Loucy (cell line): ENCODE measurements at regions not wholly inside any gene's neighbourhood (a gene's known extent, or its start where the extent isn't known, plus 50 kb on each side); places are given as distances from the start of the nearest gene placed in this dataset.

Experiments
- H2AFZ ChIP-seq: fragments of 200-600 bp; sonication (generic); 2 replicates; pipeline ENCODE4 v1.6.0; 2016; ENCODE audit warnings: antibody characterized with exemption, mild to moderate bottlenecking, low read length, moderate library complexity
- H3F3A ChIP-seq: fragments of 200-600 bp; 2 replicates; pipeline ENCODE4 v1.6.0; 2016; ENCODE audit warnings: antibody characterized with exemption, low read depth, mild to moderate bottlenecking
- H3K27me3 ChIP-seq: fragments of 200-600 bp; sonication (generic); 2 replicates; pipeline ENCODE4 v1.6.1; 2014; ENCODE audit warnings: low read length, mild to moderate bottlenecking; ENCODE audit not compliant: insufficient read depth, poor library complexity, severe bottlenecking
- H3K36me3 ChIP-seq: fragments of 200-600 bp; sonication (generic); 2 replicates; pipeline ENCODE4 v1.6.1; 2016; ENCODE audit warnings: low read length; ENCODE audit not compliant: insufficient read depth
- H3K4me1 ChIP-seq: fragments of 200-600 bp; sonication (generic); 2 replicates; pipeline ENCODE4 v1.5.1; 2014; ENCODE audit warnings: low read length, mild to moderate bottlenecking; ENCODE audit not compliant: insufficient read depth, poor library complexity, severe bottlenecking
- H3K4me2 ChIP-seq: fragments of 200-600 bp; sonication (generic); 2 replicates; pipeline ENCODE4 v1.6.0; 2014; ENCODE audit warnings: antibody characterized with exemption, low read length, low read depth, mild to moderate bottlenecking; ENCODE audit not compliant: poor library complexity, severe bottlenecking
- H3K4me3 ChIP-seq: fragments of 200-600 bp; sonication (generic); 2 replicates; pipeline ENCODE4 v1.5.1; 2014; ENCODE audit warnings: low read length, mild to moderate bottlenecking, mixed read lengths; ENCODE audit not compliant: poor library complexity, severe bottlenecking
- H3K79me2 ChIP-seq: fragments of 200-600 bp; sonication (generic); 2 replicates; pipeline ENCODE4 v1.6.1; 2014; ENCODE audit warnings: low read length; ENCODE audit not compliant: insufficient read depth
- H3K9ac ChIP-seq: fragments of 200-600 bp; sonication (generic); 2 replicates; pipeline ENCODE4 v1.6.0; 2014; ENCODE audit warnings: mild to moderate bottlenecking, low read depth, low read length, moderate library complexity; ENCODE audit not compliant: poor library complexity, severe bottlenecking
- H3K9me2 ChIP-seq: fragments of 200-600 bp; sonication (generic); replicated peaks from 2 replicates; pipeline ENCODE4 v1.6.1; 2016; ENCODE audit warnings: low read depth, low read length, mixed read lengths
- H3K9me3 ChIP-seq: fragments of 200-600 bp; sonication (generic); 2 replicates; pipeline ENCODE4 v1.6.1; 2014; ENCODE audit warnings: mild to moderate bottlenecking, antibody characterized with exemption, low read length, low read depth; ENCODE audit not compliant: insufficient read depth
- H4K20me1 ChIP-seq: fragments of 200-600 bp; sonication (generic); 2 replicates; pipeline ENCODE4 v1.6.0; 2014; ENCODE audit warnings: antibody characterized with exemption, low read length, mild to moderate bottlenecking; ENCODE audit not compliant: insufficient read depth, poor library complexity, severe bottlenecking
- EZH2phosphoT487 ChIP-seq: fragments of 200-600 bp; IDR thresholded peaks from 2 replicates; pipeline ENCODE4 v1.6.1; 2018; ENCODE audit warnings: antibody characterized with exemption, mild to moderate bottlenecking, moderate library complexity, borderline replicate concordance
- TF ChIP-seq, protein P1 (sequence below): fragments of 200-600 bp; sonication (generic); conservative IDR thresholded peaks from 2 replicates; pipeline ENCODE4 v1.5.1; 2014; ENCODE audit warnings: mild to moderate bottlenecking, antibody characterized with exemption, low read length

- Histone ChIP-seq H4K20me1 (no peaks in the 10 kb centered on the region), H3K36me3 (no peaks in the 10 kb centered on the region), H3K4me1 (no peaks in the 10 kb centered on the region), H3K9me2 (no peaks in the 10 kb centered on the region), H3K4me3 (no peak overlapping the region), H3K27me3 (no peaks in the 10 kb centered on the region), H3K4me2 (no peak overlapping the region), H3K79me2 (no peaks in the 10 kb centered on the region), H3K9ac (no peak overlapping the region), H3F3A (no peaks in the 10 kb centered on the region; the same call in 1 of the 2 replicates), H2AFZ (no peak overlapping the region), H3K9me3 (no peaks in the 10 kb centered on the region)
- TF ChIP-seq, protein P1, sequence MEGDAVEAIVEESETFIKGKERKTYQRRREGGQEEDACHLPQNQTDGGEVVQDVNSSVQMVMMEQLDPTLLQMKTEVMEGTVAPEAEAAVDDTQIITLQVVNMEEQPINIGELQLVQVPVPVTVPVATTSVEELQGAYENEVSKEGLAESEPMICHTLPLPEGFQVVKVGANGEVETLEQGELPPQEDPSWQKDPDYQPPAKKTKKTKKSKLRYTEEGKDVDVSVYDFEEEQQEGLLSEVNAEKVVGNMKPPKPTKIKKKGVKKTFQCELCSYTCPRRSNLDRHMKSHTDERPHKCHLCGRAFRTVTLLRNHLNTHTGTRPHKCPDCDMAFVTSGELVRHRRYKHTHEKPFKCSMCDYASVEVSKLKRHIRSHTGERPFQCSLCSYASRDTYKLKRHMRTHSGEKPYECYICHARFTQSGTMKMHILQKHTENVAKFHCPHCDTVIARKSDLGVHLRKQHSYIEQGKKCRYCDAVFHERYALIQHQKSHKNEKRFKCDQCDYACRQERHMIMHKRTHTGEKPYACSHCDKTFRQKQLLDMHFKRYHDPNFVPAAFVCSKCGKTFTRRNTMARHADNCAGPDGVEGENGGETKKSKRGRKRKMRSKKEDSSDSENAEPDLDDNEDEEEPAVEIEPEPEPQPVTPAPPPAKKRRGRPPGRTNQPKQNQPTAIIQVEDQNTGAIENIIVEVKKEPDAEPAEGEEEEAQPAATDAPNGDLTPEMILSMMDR, result no peak
- no peak for TF ChIP-seq EZH2phosphoT487
These were observed 133.8 kb upstream of the TACR3 start for GRCh38 chr4:103853627-103854026.

GRCh38 chr4:103853146-103853545 is 133.4 kb upstream of the TACR3 start:
- no peak overlapping the region for H3K4me2 ChIP-seq
- H3K4me1 ChIP-seq, result no peaks in the 10 kb centered on the region
- H3K79me2 ChIP-seq, result no peaks in the 10 kb centered on the region
- no peaks in the 10 kb centered on the region; the same call in 1 of the 2 replicates for H3F3A ChIP-seq
- no peaks in the 10 kb centered on the region for H3K9me2 ChIP-seq
- H4K20me1 ChIP-seq, result no peaks in the 10 kb centered on the region
- no peak overlapping the region for H3K9ac ChIP-seq
- TF ChIP-seq, protein P1, result no peak
- TF ChIP-seq EZH2phosphoT487, result no peak
- no peaks in the 10 kb centered on the region for H3K27me3 ChIP-seq
- H3K9me3 ChIP-seq, result no peaks in the 10 kb centered on the region
- H3K4me3 ChIP-seq, result no peak overlapping the region
- H3K36me3 ChIP-seq, result no peaks in the 10 kb centered on the region
- no peak overlapping the region for H2AFZ ChIP-seq

- no peaks in the 10 kb centered on the region for H3K36me3 ChIP-seq
- no peaks in the 10 kb centered on the region for H3K4me1 ChIP-seq
- no peak overlapping the region for H2AFZ ChIP-seq
- H3K27me3 ChIP-seq, result no peaks in the 10 kb centered on the region
- no peaks in the 10 kb centered on the region for H4K20me1 ChIP-seq
- H3K4me3 ChIP-seq, result no peak overlapping the region
- H3K9ac ChIP-seq, result no peak overlapping the region
- TF ChIP-seq EZH2phosphoT487, result no peak
- TF ChIP-seq, protein P1, result no peak
- H3F3A ChIP-seq, result no peaks in the 10 kb centered on the region
- no peaks in the 10 kb centered on the region for H3K79me2 ChIP-seq
- 0 out of 2 replicates have a peak, but pooled peaks cover 5% of the 10 kb centered on the region for H3K9me2 ChIP-seq
- no peaks in the 10 kb centered on the region for H3K9me3 ChIP-seq
- H3K4me2 ChIP-seq, result no peak overlapping the region
These were observed 125.3 kb upstream of the TACR3 start for GRCh38 chr4:103845075-103845474.
